Liver (tissue), 8 donors: ENCODE measurements at regions not wholly inside any gene's neighbourhood (a gene's known extent, or its start where the extent isn't known, plus 50 kb on each side); places are given as distances from the start of the nearest gene placed in this dataset.

Experiments
- DNase-seq: peaks from one replicate; pipeline ENCODE4 v3.0.0-alpha.2; 2017; ENCODE audit warnings: low spot score
- H3K27ac ChIP-seq, 2 donors: one replicate each; pipeline ENCODE4 v1.7.0; 2013; ENCODE audit warnings: inconsistent platforms in 2 of 2, low read length in 2 of 2, control low read depth in 1 of 2, low read depth in 1 of 2, mild to moderate bottlenecking in 1 of 2
- H3K27me3 ChIP-seq, 4 donors: one replicate each; pipeline versions ENCODE4 v1.6.1 to v1.7.0; 2013; ENCODE audit warnings: low read length in 3 of 4, inconsistent platforms in 1 of 4, mild to moderate bottlenecking in 1 of 4, moderate library complexity in 1 of 4; ENCODE audit not compliant: control insufficient read depth in 4 of 4, insufficient read depth in 4 of 4
- H3K36me3 ChIP-seq, 4 donors: one replicate each; pipeline versions ENCODE4 v1.6.1 to v1.7.0; 2013; ENCODE audit warnings: low read length in 3 of 4, mild to moderate bottlenecking in 3 of 4, low read depth in 1 of 4, moderate library complexity in 1 of 4; ENCODE audit not compliant: control insufficient read depth in 4 of 4, insufficient read depth in 3 of 4
- H3K4me1 ChIP-seq, 4 donors: one replicate each; pipeline versions ENCODE4 v1.6.1 to v1.7.0; 2013; ENCODE audit warnings: low read length in 3 of 4, mild to moderate bottlenecking in 3 of 4, moderate library complexity in 1 of 4; ENCODE audit not compliant: control insufficient read depth in 4 of 4, insufficient read depth in 4 of 4
- H3K4me3 ChIP-seq, 3 donors: one replicate each; pipeline versions ENCODE4 v1.6.1 to v1.7.0; 2013; ENCODE audit warnings: low read length in 3 of 3, control low read depth in 1 of 3, low read depth in 1 of 3, mild to moderate bottlenecking in 1 of 3
- H3K9ac ChIP-seq, 2 donors: one replicate each; pipeline ENCODE4 v1.7.0; 2013; ENCODE audit warnings: low read length in 2 of 2, mild to moderate bottlenecking in 2 of 2, moderate library complexity in 2 of 2, control low read depth in 1 of 2, low read depth in 1 of 2
- H3K9me3 ChIP-seq, 4 donors: one replicate each; pipeline versions ENCODE4 v1.6.1 to v1.7.0; 2013; ENCODE audit warnings: low read length in 3 of 4; ENCODE audit not compliant: control insufficient read depth in 4 of 4
- ATF3 ChIP-seq: IDR thresholded peaks from 2 replicates; pipeline ENCODE4 v1.6.1; 2016; ENCODE audit warnings: antibody characterized with exemption
- EGR1 ChIP-seq, 2 donors: IDR thresholded peaks; 2 replicates each; pipeline ENCODE4 v1.6.1; 2016 to 2018; ENCODE audit warnings: antibody characterized with exemption in 2 of 2, low read depth in 2 of 2
- FOXA2 ChIP-seq: IDR thresholded peaks from 2 replicates; pipeline ENCODE4 v1.6.1; 2016; ENCODE audit warnings: antibody characterized with exemption
- GABPA ChIP-seq, 2 donors: IDR thresholded peaks in 1 of 2; conservative IDR thresholded peaks in 1 of 2; 2 replicates each; pipeline ENCODE4 v1.6.1; 2016; ENCODE audit warnings: antibody characterized with exemption in 2 of 2, mild to moderate bottlenecking in 1 of 2, moderate library complexity in 1 of 2
- HNF4A ChIP-seq, 2 donors: conservative IDR thresholded peaks; 2 replicates each; pipeline ENCODE4 v1.6.1; 2016; ENCODE audit warnings: antibody characterized with exemption in 2 of 2, mild to moderate bottlenecking in 2 of 2
- HNF4G ChIP-seq: IDR thresholded peaks from 2 replicates; pipeline ENCODE4 v1.6.1; 2016; ENCODE audit warnings: antibody characterized with exemption
- JUND ChIP-seq, 2 donors: IDR thresholded peaks; 2 replicates each; pipeline ENCODE4 v1.6.1; 2016; ENCODE audit warnings: antibody characterized with exemption in 2 of 2
- MAX ChIP-seq: IDR thresholded peaks from 2 replicates; pipeline ENCODE4 v1.6.1; 2016; ENCODE audit warnings: antibody characterized with exemption
- NR2F2 ChIP-seq: IDR thresholded peaks from 2 replicates; pipeline ENCODE4 v1.6.1; 2016; ENCODE audit warnings: antibody characterized with exemption
- RAD21 ChIP-seq, 2 donors: IDR thresholded peaks; 2 replicates each; pipeline ENCODE4 v1.6.1; 2016; ENCODE audit warnings: antibody characterized with exemption in 2 of 2, mild to moderate bottlenecking in 2 of 2
- REST ChIP-seq: IDR thresholded peaks from 2 replicates; pipeline ENCODE4 v1.6.1; 2016; ENCODE audit warnings: antibody characterized with exemption, mild to moderate bottlenecking
- RXRA ChIP-seq, 2 donors: IDR thresholded peaks; 2 replicates each; pipeline ENCODE4 v1.6.1; 2017 to 2018; ENCODE audit warnings: antibody characterized with exemption in 2 of 2, mild to moderate bottlenecking in 1 of 2
- SP1 ChIP-seq: IDR thresholded peaks from 2 replicates; pipeline ENCODE4 v1.6.1; 2018; ENCODE audit warnings: antibody characterized with exemption, mild to moderate bottlenecking
- TAF1 ChIP-seq: conservative IDR thresholded peaks from 2 replicates; pipeline ENCODE4 v1.6.1; 2016; ENCODE audit warnings: antibody characterized with exemption, mild to moderate bottlenecking
- YY1 ChIP-seq: IDR thresholded peaks from 2 replicates; pipeline ENCODE4 v1.6.1; 2016; ENCODE audit warnings: antibody characterized with exemption, mild to moderate bottlenecking
- WGBS: extraction: QIAGEN DNeasy Blood & Tissue Kit; methylation state at CpG from one replicate; pipeline ENCODE4 v1.1.7; 2013; 5-methylcytosine and 5-hydroxymethylcytosine counted together
- TF ChIP-seq, protein P1 (sequence below): IDR thresholded peaks from 2 replicates; pipeline ENCODE4 v1.6.1; 2016; ENCODE audit warnings: antibody characterized with exemption
- TF ChIP-seq, protein P2 (sequence below): fragments of 150-350 bp; IDR thresholded peaks from 2 replicates; pipeline ENCODE4 v1.5.1; 2017; ENCODE audit warnings: improper control_type of control experiment, low read depth, low read length; ENCODE audit not compliant: missing input control
- donor health status: healthy.
- donor health status: healthy.
- donor health status: healthy.
- donor health status: healthy.
- donor health status: healthy.

GRCh38 chr10:88120075-88120474 lies 256.6 kb downstream of the PTEN start:
- no peaks in the 10 kb centered on the region for H3K36me3 ChIP-seq
- H3K27ac ChIP-seq, result no peak overlapping the region
- no peak for DNase-seq
- TF ChIP-seq HNF4A (conservative IDR thresholded peaks at IDR 0.05) (no peak), REST (no peak), EGR1 (IDR thresholded peaks at IDR 0.05; ENCODE audit: low read depth in 2 of 2) (no peak), YY1 (no peak), RXRA (IDR thresholded peaks at IDR 0.05) (no peak), ATF3 (no peak), RAD21 (IDR thresholded peaks at IDR 0.05) (no peak), FOXA2 (no peak), NR2F2 (no peak), JUND (IDR thresholded peaks at IDR 0.05) (no peak), HNF4G (no peak), GABPA (IDR thresholded peaks at IDR 0.05 in 1 of 2, conservative IDR thresholded peaks at IDR 0.05 in 1 of 2) (no peak), SP1 (no peak), MAX (no peak), TAF1 (no peak)
- TF ChIP-seq, protein P1, sequence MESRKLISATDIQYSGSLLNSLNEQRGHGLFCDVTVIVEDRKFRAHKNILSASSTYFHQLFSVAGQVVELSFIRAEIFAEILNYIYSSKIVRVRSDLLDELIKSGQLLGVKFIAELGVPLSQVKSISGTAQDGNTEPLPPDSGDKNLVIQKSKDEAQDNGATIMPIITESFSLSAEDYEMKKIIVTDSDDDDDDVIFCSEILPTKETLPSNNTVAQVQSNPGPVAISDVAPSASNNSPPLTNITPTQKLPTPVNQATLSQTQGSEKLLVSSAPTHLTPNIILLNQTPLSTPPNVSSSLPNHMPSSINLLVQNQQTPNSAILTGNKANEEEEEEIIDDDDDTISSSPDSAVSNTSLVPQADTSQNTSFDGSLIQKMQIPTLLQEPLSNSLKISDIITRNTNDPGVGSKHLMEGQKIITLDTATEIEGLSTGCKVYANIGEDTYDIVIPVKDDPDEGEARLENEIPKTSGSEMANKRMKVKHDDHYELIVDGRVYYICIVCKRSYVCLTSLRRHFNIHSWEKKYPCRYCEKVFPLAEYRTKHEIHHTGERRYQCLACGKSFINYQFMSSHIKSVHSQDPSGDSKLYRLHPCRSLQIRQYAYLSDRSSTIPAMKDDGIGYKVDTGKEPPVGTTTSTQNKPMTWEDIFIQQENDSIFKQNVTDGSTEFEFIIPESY, result no peak
- TF ChIP-seq, protein P2, sequence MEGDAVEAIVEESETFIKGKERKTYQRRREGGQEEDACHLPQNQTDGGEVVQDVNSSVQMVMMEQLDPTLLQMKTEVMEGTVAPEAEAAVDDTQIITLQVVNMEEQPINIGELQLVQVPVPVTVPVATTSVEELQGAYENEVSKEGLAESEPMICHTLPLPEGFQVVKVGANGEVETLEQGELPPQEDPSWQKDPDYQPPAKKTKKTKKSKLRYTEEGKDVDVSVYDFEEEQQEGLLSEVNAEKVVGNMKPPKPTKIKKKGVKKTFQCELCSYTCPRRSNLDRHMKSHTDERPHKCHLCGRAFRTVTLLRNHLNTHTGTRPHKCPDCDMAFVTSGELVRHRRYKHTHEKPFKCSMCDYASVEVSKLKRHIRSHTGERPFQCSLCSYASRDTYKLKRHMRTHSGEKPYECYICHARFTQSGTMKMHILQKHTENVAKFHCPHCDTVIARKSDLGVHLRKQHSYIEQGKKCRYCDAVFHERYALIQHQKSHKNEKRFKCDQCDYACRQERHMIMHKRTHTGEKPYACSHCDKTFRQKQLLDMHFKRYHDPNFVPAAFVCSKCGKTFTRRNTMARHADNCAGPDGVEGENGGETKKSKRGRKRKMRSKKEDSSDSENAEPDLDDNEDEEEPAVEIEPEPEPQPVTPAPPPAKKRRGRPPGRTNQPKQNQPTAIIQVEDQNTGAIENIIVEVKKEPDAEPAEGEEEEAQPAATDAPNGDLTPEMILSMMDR, result no peak
- H3K4me3 ChIP-seq, result no peak overlapping the region
- no peaks in the 10 kb centered on the region for H3K27me3 ChIP-seq
- 79% methylated on average over 8 of the region's 8 CpGs for whole genome bisulfite sequencing
- H3K4me1 ChIP-seq, result peaks cover 0 to 8% (median 2%) of the 10 kb centered on the region in 4 donors
- H3K9ac ChIP-seq, result no peak overlapping the region
- H3K9me3 ChIP-seq, result no peaks in the 10 kb centered on the region
